ENCODE measurements at regions not wholly inside any gene's neighbourhood (a gene's known extent, or its start where the extent isn't known, plus 50 kb on each side); places are given as distances from the start of the nearest gene placed in this dataset.

DNA sequence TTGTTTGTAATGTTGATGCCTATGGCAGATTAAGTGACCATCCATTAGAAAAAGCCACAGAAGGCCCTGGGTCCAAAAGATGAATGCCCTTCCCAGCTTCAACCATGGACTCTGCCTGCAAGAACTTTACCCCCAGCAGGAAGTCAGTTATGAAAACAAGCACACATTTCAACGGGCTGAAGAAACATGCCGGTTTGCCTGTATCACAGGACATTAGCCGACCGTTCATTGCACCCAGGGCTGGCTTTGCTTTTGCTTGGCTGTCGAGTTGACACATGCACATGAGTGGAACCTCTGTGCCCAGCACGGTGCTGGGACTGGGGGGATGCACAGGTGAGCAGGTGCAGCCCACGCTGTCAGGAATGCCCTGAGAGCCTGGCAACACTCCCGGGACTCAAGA is 1087.0 kb downstream of the BCL11B start (continued):
- TF ChIP-seq, protein P1, sequence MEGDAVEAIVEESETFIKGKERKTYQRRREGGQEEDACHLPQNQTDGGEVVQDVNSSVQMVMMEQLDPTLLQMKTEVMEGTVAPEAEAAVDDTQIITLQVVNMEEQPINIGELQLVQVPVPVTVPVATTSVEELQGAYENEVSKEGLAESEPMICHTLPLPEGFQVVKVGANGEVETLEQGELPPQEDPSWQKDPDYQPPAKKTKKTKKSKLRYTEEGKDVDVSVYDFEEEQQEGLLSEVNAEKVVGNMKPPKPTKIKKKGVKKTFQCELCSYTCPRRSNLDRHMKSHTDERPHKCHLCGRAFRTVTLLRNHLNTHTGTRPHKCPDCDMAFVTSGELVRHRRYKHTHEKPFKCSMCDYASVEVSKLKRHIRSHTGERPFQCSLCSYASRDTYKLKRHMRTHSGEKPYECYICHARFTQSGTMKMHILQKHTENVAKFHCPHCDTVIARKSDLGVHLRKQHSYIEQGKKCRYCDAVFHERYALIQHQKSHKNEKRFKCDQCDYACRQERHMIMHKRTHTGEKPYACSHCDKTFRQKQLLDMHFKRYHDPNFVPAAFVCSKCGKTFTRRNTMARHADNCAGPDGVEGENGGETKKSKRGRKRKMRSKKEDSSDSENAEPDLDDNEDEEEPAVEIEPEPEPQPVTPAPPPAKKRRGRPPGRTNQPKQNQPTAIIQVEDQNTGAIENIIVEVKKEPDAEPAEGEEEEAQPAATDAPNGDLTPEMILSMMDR (CRISPR knock-in tag; IDR thresholded peaks at IDR 0.05): no peak

DNA sequence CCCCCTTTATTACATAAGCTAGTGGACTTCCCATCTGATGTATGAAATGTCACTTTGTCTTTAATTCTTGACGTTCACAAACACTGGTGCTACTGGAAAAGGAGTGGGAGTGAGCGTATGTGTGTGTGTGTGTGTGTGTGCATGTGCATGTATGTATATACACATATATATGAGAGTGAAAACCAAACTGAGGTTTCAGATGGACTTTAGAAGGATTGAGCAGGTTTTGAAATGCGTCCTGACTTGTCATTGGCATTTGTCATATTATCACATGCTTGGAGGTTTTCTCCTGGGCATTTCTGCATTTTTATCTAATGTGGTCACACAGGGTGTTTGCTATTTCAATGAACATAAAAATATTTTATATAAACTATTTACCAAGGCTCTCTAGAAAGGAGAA is 1085.9 kb downstream of the BCL11B start:
- Histone ChIP-seq H3K4me3 (replicated peaks in 1 of 3; ENCODE audit: insufficient read depth in 1 of 3, low read depth in 2 of 3, low read length in 3 of 3) (no peak overlapping the region), H3K27me3 (ENCODE audit: control insufficient read depth in 1 of 2, insufficient read depth in 2 of 2, low read length in 2 of 2) (no peaks in the 10 kb centered on the region), H3K9ac (ENCODE audit: insufficient read depth, low read depth, low read length) (no peak overlapping the region), H3K79me2 (ENCODE audit: insufficient read depth, low read length) (no peaks in the 10 kb centered on the region), H3K27ac (ENCODE audit: extremely low read length, insufficient read depth, low read length) (no peak overlapping the region), H3K4me1 (ENCODE audit: insufficient read depth, low read length) (no peaks in the 10 kb centered on the region), H2AFZ (ENCODE audit: low read length) (no peak overlapping the region), H3K9me3 (ENCODE audit: low read length) (peaks cover 56% of the 10 kb centered on the region; the same call in 1 of the 2 replicates), H4K20me1 (ENCODE audit: insufficient read depth, low read length) (no peaks in the 10 kb centered on the region), H3K36me3 (replicated peaks in 1 of 2; ENCODE audit: control insufficient read depth in 1 of 2, insufficient read depth in 2 of 2, low read length in 2 of 2) (no peaks in the 10 kb centered on the region), H3K4me2 (ENCODE audit: low read depth, low read length) (no peak overlapping the region)
- no TSS peak for BruUV-seq (replicated peaks)
- ChIA-PET POLR2A (no interaction called here), CTCF (ENCODE audit: low intra/inter-chr PET ratio, low total read pairs) (no interaction called here)
- intact Hi-C loops (cut with micrococcal nuclease; ENCODE audit: unreplicated experiment): no loop called here
- 3% methylated on average over 3 of the region's 3 CpGs for WGBS (ENCODE audit: low lambda C conversion rate)
- ATAC-seq (no peak), FAIRE-seq (no peak), DNase-seq (ENCODE audit: low spot score) (no peak)
- no peak for TF ChIP-seq ELF3 (CRISPR knock-in tag; IDR thresholded peaks at IDR 0.05)
- TF ChIP-seq HOXD1 (CRISPR knock-in tag; IDR thresholded peaks at IDR 0.05): no peak
- TF ChIP-seq BRCA1 (CRISPR knock-in tag; IDR thresholded peaks at IDR 0.05): no peak
- TF ChIP-seq, protein P2, sequence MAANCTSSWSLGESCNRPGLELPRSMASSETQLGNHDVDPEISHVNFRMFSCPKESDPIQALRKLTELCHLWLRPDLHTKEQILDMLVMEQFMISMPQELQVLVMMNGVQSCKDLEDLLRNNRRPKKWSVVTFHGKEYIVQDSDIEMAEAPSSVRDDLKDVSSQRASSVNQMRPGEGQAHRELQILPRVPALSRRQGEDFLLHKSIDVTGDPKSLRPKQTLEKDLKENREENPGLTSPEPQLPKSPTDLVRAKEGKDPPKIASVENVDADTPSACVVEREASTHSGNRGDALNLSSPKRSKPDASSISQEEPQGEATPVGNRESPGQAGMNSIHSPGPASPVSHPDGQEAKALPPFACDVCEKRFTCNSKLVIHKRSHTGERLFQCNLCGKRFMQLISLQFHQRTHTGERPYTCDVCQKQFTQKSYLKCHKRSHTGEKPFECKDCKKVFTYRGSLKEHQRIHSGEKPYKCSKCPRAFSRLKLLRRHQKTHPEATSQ (CRISPR knock-in tag; IDR thresholded peaks at IDR 0.05; ENCODE audit: borderline replicate concordance): no peak
- in situ Hi-C loops (cut with HindIII; ENCODE audit: extremely low pct_ligation_motif_present, low pct_unique_long_range_greater_than_20kb): no loop called here

All from HepG2 (cell line).